Neuron (in vitro differentiated cells): ENCODE measurements at regions not wholly inside any gene's neighbourhood (a gene's known extent, or its start where the extent isn't known, plus 50 kb on each side); places are given as distances from the start of the nearest gene placed in this dataset.

Experiments
- H2AFZ ChIP-seq: one replicate; pipeline ENCODE4 v1.6.1; 2013; ENCODE audit warnings: low read depth, mild to moderate bottlenecking, inconsistent platforms, low read length, moderate library complexity
- H3K27me3 ChIP-seq: one replicate; pipeline ENCODE4 v1.6.1; 2013; ENCODE audit warnings: low read length; ENCODE audit not compliant: insufficient read depth
- H3K36me3 ChIP-seq: one replicate; pipeline ENCODE4 v1.6.1; 2013; ENCODE audit warnings: low read length; ENCODE audit not compliant: insufficient read depth
- H3K4me1 ChIP-seq: one replicate; pipeline ENCODE4 v1.6.1; 2013; ENCODE audit warnings: low read length; ENCODE audit not compliant: insufficient read depth
- H3K4me3 ChIP-seq: 2 replicates; pipeline ENCODE4 v1.5.1; 2013; ENCODE audit warnings: mild to moderate bottlenecking, low read length, moderate library complexity
- H3K9me3 ChIP-seq: one replicate; pipeline ENCODE4 v1.6.1; 2013; ENCODE audit warnings: low read length

DNA sequence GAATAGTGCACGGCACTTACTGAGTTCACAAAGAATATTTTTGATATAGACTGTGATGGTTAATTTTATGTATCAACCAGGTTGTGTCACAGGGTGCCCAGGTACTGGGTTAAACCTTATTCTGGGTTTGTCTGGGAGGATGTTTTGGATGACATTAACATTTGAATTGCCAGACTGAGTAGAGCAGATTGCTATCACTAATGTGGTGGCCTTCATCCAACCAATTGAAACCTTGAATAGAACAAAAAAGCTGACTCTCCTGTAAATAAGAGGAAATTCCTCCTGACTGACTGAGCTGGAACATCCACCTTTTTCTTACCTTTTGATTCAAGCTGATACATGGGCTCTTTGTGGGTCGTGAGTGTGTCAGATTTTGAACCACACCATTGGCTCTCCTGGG lies 1424.4 kb upstream of the MIR17HG start:
- no peak overlapping the region for H2AFZ ChIP-seq
- no peak overlapping the region for H3K4me3 ChIP-seq
- no peaks in the 10 kb centered on the region for H3K27me3 ChIP-seq

DNA sequence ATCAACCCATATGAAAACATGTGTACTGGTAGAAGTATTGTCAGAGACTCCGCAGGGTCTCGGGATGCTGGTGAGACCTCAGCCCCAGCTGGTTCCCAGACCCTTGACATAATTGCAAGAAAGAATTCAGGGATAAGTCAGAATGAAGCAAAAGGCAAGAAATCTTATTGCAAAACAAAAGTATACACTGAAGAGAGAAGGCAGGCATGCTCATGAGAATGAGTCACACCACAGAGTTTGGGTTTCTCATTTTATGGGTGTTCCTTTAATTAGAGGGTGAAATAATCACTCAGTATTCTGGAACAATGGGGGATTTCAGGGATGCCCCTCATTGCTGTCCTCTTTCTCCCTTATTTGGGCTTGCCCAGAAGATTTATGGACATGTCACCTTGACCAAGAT lies 1423.8 kb upstream of the MIR17HG start:
- H3K27me3 ChIP-seq = no peaks in the 10 kb centered on the region
- no peak overlapping the region for H3K4me3 ChIP-seq
- H3K36me3 ChIP-seq = no peaks in the 10 kb centered on the region
- H3K4me1 ChIP-seq = no peaks in the 10 kb centered on the region
- no peak overlapping the region for H2AFZ ChIP-seq
- H3K9me3 ChIP-seq = no peaks in the 10 kb centered on the region

More for the DNA sequence above, 1424.4 kb upstream of the MIR17HG start:
- no peaks in the 10 kb centered on the region for H3K9me3 ChIP-seq
- no peaks in the 10 kb centered on the region for H3K36me3 ChIP-seq
- no peaks in the 10 kb centered on the region for H3K4me1 ChIP-seq

- Histone ChIP-seq H3K4me3 (no peak overlapping the region), H3K9me3 (no peaks in the 10 kb centered on the region)
Observed at GRCh38 chr13:89925107-89925506, 1422.4 kb upstream of the MIR17HG start.

GRCh38 chr13:89930861-89931260 lies 1416.6 kb upstream of the MIR17HG start:
- H2AFZ ChIP-seq = no peak overlapping the region
- H3K36me3 ChIP-seq = no peaks in the 10 kb centered on the region
- H3K4me3 ChIP-seq = no peak overlapping the region
- no peaks in the 10 kb centered on the region for H3K4me1 ChIP-seq
- no peaks in the 10 kb centered on the region for H3K9me3 ChIP-seq
- no peaks in the 10 kb centered on the region for H3K27me3 ChIP-seq

More at GRCh38 chr13:89925107-89925506, 1422.4 kb upstream of the MIR17HG start:
- no peaks in the 10 kb centered on the region for H3K27me3 ChIP-seq
- H3K4me1 ChIP-seq = no peaks in the 10 kb centered on the region
- no peaks in the 10 kb centered on the region for H3K36me3 ChIP-seq
- no peak overlapping the region for H2AFZ ChIP-seq

DNA sequence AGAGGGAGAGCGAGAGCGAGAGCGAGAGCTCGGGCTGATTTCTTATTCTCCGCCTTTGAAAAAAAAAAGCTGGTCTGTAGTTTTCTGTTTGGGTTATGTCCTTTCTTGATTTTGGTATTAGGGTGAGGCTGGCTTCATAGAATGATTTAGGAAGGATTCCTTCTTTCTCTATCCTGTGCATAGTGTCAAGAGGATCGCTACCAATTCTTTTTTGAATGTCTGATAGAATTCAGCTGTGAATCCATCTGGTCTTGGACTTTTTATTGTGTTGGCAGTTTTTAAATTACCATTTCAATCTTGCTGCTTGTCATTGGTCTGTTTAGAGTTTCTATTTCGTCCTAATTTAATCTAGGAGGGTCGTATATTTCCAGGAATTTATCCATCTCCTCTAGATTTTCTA lies 1414.6 kb upstream of the MIR17HG start:
- no peak overlapping the region for H3K4me3 ChIP-seq
- no peaks in the 10 kb centered on the region for H3K4me1 ChIP-seq
- no peaks in the 10 kb centered on the region for H3K36me3 ChIP-seq
- H3K9me3 ChIP-seq = no peaks in the 10 kb centered on the region
- H3K27me3 ChIP-seq = no peaks in the 10 kb centered on the region
- H2AFZ ChIP-seq = no peak overlapping the region

DNA sequence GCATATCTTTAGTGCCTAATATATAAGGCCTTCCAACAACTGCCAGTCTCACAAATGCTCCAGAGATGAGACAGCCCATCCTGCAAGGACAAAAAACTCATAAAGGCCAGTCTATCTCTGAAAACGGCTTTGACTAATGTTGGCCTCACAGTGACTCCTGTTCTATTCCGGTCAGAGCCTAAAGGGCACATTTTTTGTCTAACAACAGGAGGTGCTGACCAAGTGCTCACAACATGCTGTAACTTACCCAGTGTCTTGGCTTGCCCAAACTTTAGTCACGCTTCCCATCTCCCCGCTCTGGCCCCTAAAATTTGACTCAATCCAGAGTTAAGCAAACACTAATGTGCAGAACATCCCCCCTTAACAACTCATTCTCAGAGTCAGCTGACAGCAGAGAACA lies 1411.2 kb upstream of the MIR17HG start:
- Histone ChIP-seq H3K27me3 (no peaks in the 10 kb centered on the region), H3K9me3 (no peaks in the 10 kb centered on the region), H3K4me1 (no peaks in the 10 kb centered on the region), H2AFZ (peak overlapping the region; percentile 16), H3K36me3 (no peaks in the 10 kb centered on the region), H3K4me3 (no peak overlapping the region)

GRCh38 chr13:89937420-89937819 lies 1410.1 kb upstream of the MIR17HG start:
- Histone ChIP-seq H2AFZ (no peak overlapping the region), H3K4me3 (no peak overlapping the region), H3K4me1 (no peaks in the 10 kb centered on the region)

GRCh38 chr13:89940383-89940782 lies 1407.1 kb upstream of the MIR17HG start:
- no peaks in the 10 kb centered on the region for H3K4me1 ChIP-seq
- H3K27me3 ChIP-seq = no peaks in the 10 kb centered on the region
- H3K9me3 ChIP-seq = no peaks in the 10 kb centered on the region
- no peaks in the 10 kb centered on the region for H3K36me3 ChIP-seq
- no peak overlapping the region for H3K4me3 ChIP-seq
- H2AFZ ChIP-seq = no peak overlapping the region

More at GRCh38 chr13:89937420-89937819, 1410.1 kb upstream of the MIR17HG start:
- H3K27me3 ChIP-seq = no peaks in the 10 kb centered on the region
- H3K9me3 ChIP-seq = no peaks in the 10 kb centered on the region
- no peaks in the 10 kb centered on the region for H3K36me3 ChIP-seq

DNA sequence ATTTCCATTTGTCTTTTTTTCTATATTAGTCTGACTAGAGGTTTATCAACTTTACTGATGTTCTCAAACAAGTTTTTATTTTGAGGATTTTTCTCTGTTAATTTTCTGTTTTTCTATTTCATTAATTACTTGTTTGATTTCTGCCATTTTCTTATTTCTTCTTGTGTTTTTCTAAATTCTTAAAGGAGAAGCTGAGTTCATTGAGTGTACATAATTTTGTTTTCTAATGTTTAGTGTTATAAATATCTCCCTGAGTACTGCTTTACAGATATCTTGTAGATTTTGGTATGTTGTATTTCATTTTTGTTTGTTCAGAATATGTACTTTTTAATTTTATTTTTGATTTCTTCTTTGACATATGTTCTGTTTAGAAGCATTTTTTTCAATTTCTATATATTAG lies 1404.3 kb upstream of the MIR17HG start:
- H3K4me1 ChIP-seq = no peaks in the 10 kb centered on the region
- H2AFZ ChIP-seq = no peak overlapping the region
- no peaks in the 10 kb centered on the region for H3K36me3 ChIP-seq
- no peak overlapping the region for H3K4me3 ChIP-seq
- H3K9me3 ChIP-seq = no peaks in the 10 kb centered on the region
- H3K27me3 ChIP-seq = no peaks in the 10 kb centered on the region

- no peaks in the 10 kb centered on the region for H3K27me3 ChIP-seq
- H3K4me1 ChIP-seq = no peaks in the 10 kb centered on the region
- no peak overlapping the region for H3K4me3 ChIP-seq
- H2AFZ ChIP-seq = no peak overlapping the region
- no peaks in the 10 kb centered on the region for H3K36me3 ChIP-seq
- no peaks in the 10 kb centered on the region for H3K9me3 ChIP-seq
Observed at GRCh38 chr13:89950225-89950624, 1397.3 kb upstream of the MIR17HG start.

- no peak overlapping the region for H3K4me3 ChIP-seq
- no peaks in the 10 kb centered on the region for H3K9me3 ChIP-seq
- H2AFZ ChIP-seq = no peak overlapping the region
- H3K4me1 ChIP-seq = no peaks in the 10 kb centered on the region
- H3K27me3 ChIP-seq = no peaks in the 10 kb centered on the region
- H3K36me3 ChIP-seq = no peaks in the 10 kb centered on the region
Observed at GRCh38 chr13:89951341-89951740, 1396.1 kb upstream of the MIR17HG start.

GRCh38 chr13:89953581-89953980 lies 1393.9 kb upstream of the MIR17HG start:
- no peaks in the 10 kb centered on the region for H3K27me3 ChIP-seq
- no peak overlapping the region for H2AFZ ChIP-seq
- no peaks in the 10 kb centered on the region for H3K4me1 ChIP-seq
- H3K4me3 ChIP-seq = no peak overlapping the region
- H3K36me3 ChIP-seq = no peaks in the 10 kb centered on the region
- no peaks in the 10 kb centered on the region for H3K9me3 ChIP-seq

DNA sequence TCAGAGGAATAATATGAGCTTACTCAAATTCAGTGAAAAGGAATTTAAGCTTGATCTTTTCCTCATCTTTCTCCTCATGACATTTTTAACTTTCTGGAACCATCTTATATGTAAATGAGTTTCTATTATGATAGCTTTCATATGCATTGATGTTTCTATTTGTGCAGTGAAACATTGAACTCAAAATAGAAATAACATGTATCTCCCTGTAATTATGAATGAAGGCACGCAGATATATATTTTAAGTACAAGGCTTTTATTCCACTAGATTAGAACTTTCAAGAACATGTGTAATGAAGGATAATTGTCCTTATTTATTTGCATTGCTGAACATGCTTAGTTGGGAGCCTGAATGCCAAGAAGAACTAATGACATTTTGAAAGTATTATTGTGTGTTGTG lies 1391.7 kb upstream of the MIR17HG start:
- no peak overlapping the region for H3K4me3 ChIP-seq

DNA sequence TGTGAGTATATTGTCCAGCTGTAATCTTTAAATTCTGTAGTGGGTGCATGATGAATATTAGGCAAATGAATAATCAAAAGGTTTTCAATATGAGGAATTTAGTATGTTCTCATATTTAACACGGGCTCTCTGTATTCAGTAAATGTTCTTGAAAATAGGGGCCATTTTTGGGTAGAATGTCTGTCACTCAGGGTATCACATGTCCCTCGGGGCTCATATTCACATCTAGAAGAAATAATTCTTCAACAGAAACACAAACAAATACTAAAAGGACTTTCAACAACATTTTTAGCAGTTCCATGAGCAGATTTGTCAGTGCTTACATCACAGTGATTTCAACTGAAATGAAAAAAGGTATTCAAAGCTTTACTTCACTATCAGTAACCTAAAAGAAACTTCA lies 1388.4 kb upstream of the MIR17HG start:
- Histone ChIP-seq H3K9me3 (no peaks in the 10 kb centered on the region), H3K4me1 (no peaks in the 10 kb centered on the region), H2AFZ (no peak overlapping the region), H3K27me3 (no peaks in the 10 kb centered on the region), H3K4me3 (no peak overlapping the region), H3K36me3 (no peaks in the 10 kb centered on the region)

More for the DNA sequence above, 1391.7 kb upstream of the MIR17HG start:
- Histone ChIP-seq H3K27me3 (no peaks in the 10 kb centered on the region), H3K4me1 (no peaks in the 10 kb centered on the region), H3K9me3 (no peaks in the 10 kb centered on the region), H3K36me3 (no peaks in the 10 kb centered on the region), H2AFZ (no peak overlapping the region)
